ENCODE measurements at regions not wholly inside any gene's neighbourhood (a gene's known extent, or its start where the extent isn't known, plus 50 kb on each side); places are given as distances from the start of the nearest gene placed in this dataset.

DNA sequence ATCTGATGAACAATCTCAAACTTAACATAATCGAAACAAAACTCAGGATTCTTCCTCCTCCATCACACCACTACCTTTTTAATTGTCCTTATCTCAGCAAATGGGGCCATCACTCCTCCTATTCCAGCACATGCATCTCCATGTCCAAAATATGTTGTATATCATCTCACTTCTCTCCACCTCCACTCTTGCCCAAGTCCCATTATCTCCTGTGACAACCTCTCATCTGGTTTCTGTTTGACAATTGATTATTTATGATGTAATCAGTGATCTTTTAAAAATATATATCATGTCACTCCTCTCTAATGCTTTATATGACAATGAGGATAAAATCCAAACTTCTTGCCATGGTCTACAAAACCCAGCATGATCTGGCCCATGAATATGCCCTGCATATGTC, 200.8 kb upstream of the HMGA2 start:
- H3K4me3 ChIP-seq (ENCODE audit: low read length in 3 of 3): no peak overlapping the region
- TF ChIP-seq, protein P1, sequence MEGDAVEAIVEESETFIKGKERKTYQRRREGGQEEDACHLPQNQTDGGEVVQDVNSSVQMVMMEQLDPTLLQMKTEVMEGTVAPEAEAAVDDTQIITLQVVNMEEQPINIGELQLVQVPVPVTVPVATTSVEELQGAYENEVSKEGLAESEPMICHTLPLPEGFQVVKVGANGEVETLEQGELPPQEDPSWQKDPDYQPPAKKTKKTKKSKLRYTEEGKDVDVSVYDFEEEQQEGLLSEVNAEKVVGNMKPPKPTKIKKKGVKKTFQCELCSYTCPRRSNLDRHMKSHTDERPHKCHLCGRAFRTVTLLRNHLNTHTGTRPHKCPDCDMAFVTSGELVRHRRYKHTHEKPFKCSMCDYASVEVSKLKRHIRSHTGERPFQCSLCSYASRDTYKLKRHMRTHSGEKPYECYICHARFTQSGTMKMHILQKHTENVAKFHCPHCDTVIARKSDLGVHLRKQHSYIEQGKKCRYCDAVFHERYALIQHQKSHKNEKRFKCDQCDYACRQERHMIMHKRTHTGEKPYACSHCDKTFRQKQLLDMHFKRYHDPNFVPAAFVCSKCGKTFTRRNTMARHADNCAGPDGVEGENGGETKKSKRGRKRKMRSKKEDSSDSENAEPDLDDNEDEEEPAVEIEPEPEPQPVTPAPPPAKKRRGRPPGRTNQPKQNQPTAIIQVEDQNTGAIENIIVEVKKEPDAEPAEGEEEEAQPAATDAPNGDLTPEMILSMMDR (IDR thresholded peaks at IDR 0.05; ENCODE audit: borderline replicate concordance, extremely low read depth, insufficient read depth): no peak
- H3K36me3 ChIP-seq (ENCODE audit: control insufficient read depth in 2 of 3, insufficient read depth in 3 of 3, low read length in 3 of 3): no peaks in the 10 kb centered on the region
- FAIRE-seq: no peak
- no peak for DNase-seq
- H3K9me3 ChIP-seq (ENCODE audit: control insufficient read depth in 2 of 3, insufficient read depth in 1 of 3, low read length in 3 of 3): no peaks in the 10 kb centered on the region
- no peaks in the 10 kb centered on the region for H3K27me3 ChIP-seq (ENCODE audit: control insufficient read depth, insufficient read depth, low read length)
- intact Hi-C loops (cut with DNase I): no loop called here
- H3K4me1 ChIP-seq (ENCODE audit: control insufficient read depth in 2 of 3, insufficient read depth in 2 of 3, low read depth in 1 of 3, low read length in 3 of 3): peaks cover 0 to 4% (median 0%) of the 10 kb centered on the region in 3 donors
- H3K27ac ChIP-seq (ENCODE audit: low read depth in 2 of 2, low read length in 2 of 2): no peak overlapping the region
- H3K9ac ChIP-seq (ENCODE audit: low read length in 3 of 3): no peak overlapping the region

DNA sequence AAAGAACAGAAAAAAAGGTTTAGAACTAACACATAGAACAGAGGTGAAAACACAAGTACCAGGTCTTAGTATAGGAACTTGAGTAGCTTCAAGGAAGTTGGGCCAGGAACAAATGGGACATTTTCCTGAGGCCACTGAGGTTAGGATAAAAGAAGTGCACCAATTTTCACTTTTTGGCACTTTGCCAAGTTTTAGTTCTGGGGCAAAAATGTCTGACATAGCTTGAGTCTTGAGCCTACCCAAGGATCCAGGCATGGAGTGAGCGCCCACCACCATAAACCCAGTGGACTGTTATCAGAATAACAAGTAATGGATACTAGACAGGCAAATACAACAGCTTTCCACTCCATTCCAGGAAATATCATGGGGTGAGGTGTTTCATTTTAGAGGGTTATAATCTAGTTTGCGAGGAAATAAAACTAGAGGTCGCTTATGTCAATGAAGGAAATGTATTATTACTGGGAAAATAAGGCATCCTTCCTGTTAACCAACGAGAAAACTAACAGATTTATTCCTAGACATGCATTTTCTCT, 199.7 kb upstream of the HMGA2 start:
- FAIRE-seq (no peak), DNase-seq (no peak)
- Histone ChIP-seq H3K9me3 (ENCODE audit: control insufficient read depth in 2 of 3, insufficient read depth in 1 of 3, low read length in 3 of 3) (no peaks in the 10 kb centered on the region), H3K4me3 (ENCODE audit: low read length in 3 of 3) (no peak overlapping the region), H3K4me1 (ENCODE audit: control insufficient read depth in 2 of 3, insufficient read depth in 2 of 3, low read depth in 1 of 3, low read length in 3 of 3) (peaks cover 0 to 4% (median 0%) of the 10 kb centered on the region in 3 donors), H3K27me3 (ENCODE audit: control insufficient read depth, insufficient read depth, low read length) (no peaks in the 10 kb centered on the region), H3K27ac (ENCODE audit: low read depth in 2 of 2, low read length in 2 of 2) (no peak overlapping the region), H3K36me3 (ENCODE audit: control insufficient read depth in 2 of 3, insufficient read depth in 3 of 3, low read length in 3 of 3) (no peaks in the 10 kb centered on the region), H3K9ac (ENCODE audit: low read length in 3 of 3) (no peak overlapping the region)
- intact Hi-C loops (cut with DNase I): no loop called here
- TF ChIP-seq, protein P1 (IDR thresholded peaks at IDR 0.05; ENCODE audit: borderline replicate concordance, extremely low read depth, insufficient read depth): no peak

GRCh38 chr12:65628061-65628460, 196.2 kb upstream of the HMGA2 start:
- TF ChIP-seq, protein P1 (IDR thresholded peaks at IDR 0.05; ENCODE audit: borderline replicate concordance, extremely low read depth, insufficient read depth): no peak
- H3K9me3 ChIP-seq (ENCODE audit: control insufficient read depth in 2 of 3, insufficient read depth in 1 of 3, low read length in 3 of 3): no peaks in the 10 kb centered on the region
- no peak overlapping the region for H3K9ac ChIP-seq (ENCODE audit: low read length in 3 of 3)
- FAIRE-seq (no peak), DNase-seq (no peak)
- no peaks in the 10 kb centered on the region for H3K27me3 ChIP-seq (ENCODE audit: control insufficient read depth, insufficient read depth, low read length)
- H3K4me3 ChIP-seq (ENCODE audit: low read length in 3 of 3): no peak overlapping the region
- intact Hi-C loops (cut with DNase I): no loop called here
- no peaks in the 10 kb centered on the region for H3K36me3 ChIP-seq (ENCODE audit: control insufficient read depth in 2 of 3, insufficient read depth in 3 of 3, low read length in 3 of 3)
- no peaks in the 10 kb centered on the region for H3K4me1 ChIP-seq (ENCODE audit: control insufficient read depth in 2 of 3, insufficient read depth in 2 of 3, low read depth in 1 of 3, low read length in 3 of 3)
- H3K27ac ChIP-seq (ENCODE audit: low read depth in 2 of 2, low read length in 2 of 2): no peak overlapping the region

GRCh38 chr12:65630555-65630954, 193.7 kb upstream of the HMGA2 start:
- Histone ChIP-seq H3K4me1 (ENCODE audit: control insufficient read depth in 2 of 3, insufficient read depth in 2 of 3, low read depth in 1 of 3, low read length in 3 of 3) (peaks cover 0 to 4% (median 0%) of the 10 kb centered on the region in 3 donors), H3K9me3 (ENCODE audit: control insufficient read depth in 2 of 3, insufficient read depth in 1 of 3, low read length in 3 of 3) (no peaks in the 10 kb centered on the region), H3K27ac (ENCODE audit: low read depth in 2 of 2, low read length in 2 of 2) (no peak overlapping the region), H3K9ac (ENCODE audit: low read length in 3 of 3) (no peak overlapping the region), H3K27me3 (ENCODE audit: control insufficient read depth, insufficient read depth, low read length) (no peaks in the 10 kb centered on the region), H3K4me3 (ENCODE audit: low read length in 3 of 3) (no peak overlapping the region), H3K36me3 (ENCODE audit: control insufficient read depth in 2 of 3, insufficient read depth in 3 of 3, low read length in 3 of 3) (no peaks in the 10 kb centered on the region)
- intact Hi-C loops (cut with DNase I): no loop called here
- TF ChIP-seq, protein P1 (IDR thresholded peaks at IDR 0.05; ENCODE audit: borderline replicate concordance, extremely low read depth, insufficient read depth): no peak
- DNase-seq (no peak), FAIRE-seq (no peak)
